DOHH2 (cell line): ENCODE measurements at regions not wholly inside any gene's neighbourhood (a gene's known extent, or its start where the extent isn't known, plus 50 kb on each side); places are given as distances from the start of the nearest gene placed in this dataset.

Experiments
- H3F3A ChIP-seq: fragments of 200-600 bp; sonication (generic), shearing (Covaris generic); 2 replicates; pipeline ENCODE4 v1.6.0; 2016; ENCODE audit warnings: antibody characterized with exemption, mild to moderate bottlenecking; ENCODE audit not compliant: control insufficient read depth, insufficient read depth
- H3K27ac ChIP-seq: fragments of 200-600 bp; sonication (generic); 2 replicates; pipeline ENCODE4 v1.5.1; 2014; ENCODE audit warnings: low read depth, mild to moderate bottlenecking, low read length, moderate library complexity
- H3K27me3 ChIP-seq: fragments of 200-600 bp; sonication (generic); 2 replicates; pipeline ENCODE4 v1.6.1; 2014; ENCODE audit warnings: mild to moderate bottlenecking, low read length, mixed read lengths; ENCODE audit not compliant: control insufficient read depth
- H3K36me3 ChIP-seq: fragments of 200-600 bp; sonication (generic); 2 replicates; pipeline ENCODE4 v1.6.1; 2014; ENCODE audit warnings: mild to moderate bottlenecking, low read length, moderate library complexity, mixed read lengths; ENCODE audit not compliant: control insufficient read depth
- H3K4me1 ChIP-seq: fragments of 200-600 bp; sonication (generic); 2 replicates; pipeline ENCODE4 v1.6.1; 2014; ENCODE audit warnings: mild to moderate bottlenecking, low read length, mixed read lengths; ENCODE audit not compliant: control insufficient read depth
- H3K4me2 ChIP-seq: fragments of 200-600 bp; sonication (generic); 2 replicates; pipeline ENCODE4 v1.6.0; 2014; ENCODE audit warnings: mild to moderate bottlenecking, low read length, moderate library complexity
- H3K4me3 ChIP-seq: fragments of 200-600 bp; sonication (generic); 2 replicates; pipeline ENCODE4 v1.5.1; 2014; ENCODE audit warnings: mild to moderate bottlenecking, low read length, mixed read lengths
- H3K79me2 ChIP-seq: fragments of 200-600 bp; sonication (generic); 2 replicates; pipeline ENCODE4 v1.6.1; 2014; ENCODE audit warnings: mild to moderate bottlenecking, low read length, mixed read lengths; ENCODE audit not compliant: control insufficient read depth
- H3K9me2 ChIP-seq: fragments of 200-600 bp; sonication (generic); replicated peaks from 2 replicates; pipeline ENCODE4 v1.6.1; 2014; ENCODE audit warnings: mild to moderate bottlenecking, low read length, mixed read lengths; ENCODE audit not compliant: control insufficient read depth
- H3K9me3 ChIP-seq: fragments of 200-600 bp; sonication (generic); 2 replicates; pipeline ENCODE4 v1.6.1; 2014; ENCODE audit warnings: antibody characterized with exemption, low read length, mixed read lengths; ENCODE audit not compliant: control insufficient read depth, insufficient read depth
- H4K20me1 ChIP-seq: fragments of 200-600 bp; sonication (generic); 2 replicates; pipeline ENCODE4 v1.6.0; 2014; ENCODE audit warnings: low read depth, mild to moderate bottlenecking, antibody characterized with exemption, low read length, moderate library complexity; ENCODE audit not compliant: control insufficient read depth, insufficient read depth
- CTCF ChIP-seq: fragments of 200-600 bp; sonication (generic); IDR thresholded peaks from one replicate; pipeline ENCODE4 v1.5.1; 2014; ENCODE audit warnings: antibody characterized with exemption, mild to moderate bottlenecking, low read depth, low read length; ENCODE audit not compliant: poor library complexity, severe bottlenecking
- EZH2phosphoT487 ChIP-seq: fragments of 200-600 bp; sonication (generic); IDR thresholded peaks from 2 replicates; pipeline ENCODE4 v1.6.1; 2017; ENCODE audit warnings: borderline replicate concordance, mild to moderate bottlenecking, antibody characterized with exemption, low read length, moderate library complexity, mixed read lengths

GRCh38 chr1:96475903-96476302 is 245.7 kb upstream of the PTBP2 start:
- TF ChIP-seq CTCF (no peak), EZH2phosphoT487 (no peak)
- no peaks in the 10 kb centered on the region for H3K4me1 ChIP-seq
- no peaks in the 10 kb centered on the region for H4K20me1 ChIP-seq
- no peaks in the 10 kb centered on the region for H3K27me3 ChIP-seq
- H3K79me2 ChIP-seq: no peaks in the 10 kb centered on the region
- H3K9me2 ChIP-seq: no peaks in the 10 kb centered on the region
- no peak overlapping the region for H3K27ac ChIP-seq
- H3K4me3 ChIP-seq: no peak overlapping the region
- no peaks in the 10 kb centered on the region for H3F3A ChIP-seq
- H3K36me3 ChIP-seq: no peaks in the 10 kb centered on the region
- H3K9me3 ChIP-seq: no peaks in the 10 kb centered on the region
- no peak overlapping the region for H3K4me2 ChIP-seq

- Histone ChIP-seq H3K27me3 (no peaks in the 10 kb centered on the region), H4K20me1 (no peaks in the 10 kb centered on the region), H3K9me3 (no peaks in the 10 kb centered on the region), H3K4me2 (no peak overlapping the region), H3F3A (no peaks in the 10 kb centered on the region), H3K36me3 (no peaks in the 10 kb centered on the region), H3K4me1 (no peaks in the 10 kb centered on the region), H3K9me2 (no peaks in the 10 kb centered on the region), H3K4me3 (no peak overlapping the region), H3K27ac (no peak overlapping the region), H3K79me2 (no peaks in the 10 kb centered on the region)
- TF ChIP-seq CTCF: no peak
- no peak for TF ChIP-seq EZH2phosphoT487
Observed at GRCh38 chr1:96478228-96478627, 243.4 kb upstream of the PTBP2 start.

- Histone ChIP-seq H3K4me3 (no peak overlapping the region), H3K36me3 (no peaks in the 10 kb centered on the region), H3K4me2 (no peak overlapping the region), H3K27ac (no peak overlapping the region), H3F3A (no peaks in the 10 kb centered on the region), H3K27me3 (no peaks in the 10 kb centered on the region), H3K79me2 (no peaks in the 10 kb centered on the region), H3K9me2 (no peaks in the 10 kb centered on the region), H3K9me3 (no peaks in the 10 kb centered on the region), H4K20me1 (no peaks in the 10 kb centered on the region), H3K4me1 (no peaks in the 10 kb centered on the region)
- TF ChIP-seq CTCF (no peak), EZH2phosphoT487 (no peak)
Observed at GRCh38 chr1:96481409-96481808, 240.2 kb upstream of the PTBP2 start.

- Histone ChIP-seq H4K20me1 (no peaks in the 10 kb centered on the region), H3K79me2 (no peaks in the 10 kb centered on the region), H3K4me1 (no peaks in the 10 kb centered on the region), H3K4me2 (no peak overlapping the region), H3K9me2 (no peaks in the 10 kb centered on the region), H3K9me3 (no peaks in the 10 kb centered on the region), H3K27ac (no peak overlapping the region), H3K4me3 (no peak overlapping the region), H3K36me3 (no peaks in the 10 kb centered on the region), H3F3A (no peaks in the 10 kb centered on the region), H3K27me3 (no peaks in the 10 kb centered on the region)
- no peak for TF ChIP-seq CTCF
- TF ChIP-seq EZH2phosphoT487: no peak
Observed at GRCh38 chr1:96482616-96483015, 239.0 kb upstream of the PTBP2 start.
